ENCODE measurements at regions not wholly inside any gene's neighbourhood (a gene's known extent, or its start where the extent isn't known, plus 50 kb on each side); places are given as distances from the start of the nearest gene placed in this dataset.

DNA sequence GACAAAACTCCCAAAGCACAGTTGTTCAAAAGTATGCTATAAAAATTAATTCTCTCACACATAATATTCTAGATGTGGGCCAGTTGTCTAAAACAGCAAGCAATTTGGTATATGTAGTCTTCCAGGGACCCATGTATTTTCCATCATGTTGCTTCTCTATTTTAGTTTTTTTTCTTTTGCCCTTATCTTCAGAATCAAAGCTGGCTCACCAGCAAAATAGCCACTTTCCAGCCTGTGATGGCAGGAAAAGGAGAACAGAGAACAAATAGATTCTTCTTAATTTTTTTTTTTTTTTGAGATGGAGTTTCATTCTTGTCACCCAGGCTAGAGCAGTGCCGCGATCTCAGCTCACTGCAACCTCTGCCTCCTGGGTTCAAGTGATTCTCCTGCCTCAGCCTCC, 680.8 kb upstream of the TENM3 start:
- no peak for DNase-seq (ENCODE audit: low spot score)

- no peak for DNase-seq (ENCODE audit: low spot score)
Observed at GRCh38 chr4:181564625-181565024, 678.6 kb upstream of the TENM3 start.

- no peak for DNase-seq (ENCODE audit: low spot score)
Observed at GRCh38 chr4:181566490-181566889, 676.7 kb upstream of the TENM3 start.

DNA sequence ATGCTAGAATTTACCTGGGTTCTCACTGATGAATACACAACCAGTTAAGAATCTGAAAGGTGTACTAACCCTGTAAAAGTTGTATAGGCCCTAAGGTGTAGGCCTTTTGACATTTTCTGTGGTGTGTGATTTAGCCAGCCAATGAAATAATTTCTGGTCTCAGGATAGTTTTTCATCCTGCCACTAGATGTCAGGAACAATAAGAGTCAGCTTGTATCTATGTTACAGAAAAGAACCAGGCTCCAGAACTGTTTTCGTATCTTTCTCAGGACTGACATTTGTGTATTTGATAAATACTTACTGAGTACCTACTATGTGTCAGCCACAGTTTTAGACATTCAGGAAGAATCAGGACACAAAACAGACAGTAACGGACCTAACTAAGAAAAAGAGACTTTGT, 673.6 kb upstream of the TENM3 start:
- peak; percentile 18 for DNase-seq (ENCODE audit: low spot score)

GRCh38 chr4:181578911-181579310, 664.3 kb upstream of the TENM3 start:
- DNase-seq (ENCODE audit: low spot score): no peak

GRCh38 chr4:181579486-181579885, 663.7 kb upstream of the TENM3 start:
- no peak for DNase-seq (ENCODE audit: low spot score)

DNA sequence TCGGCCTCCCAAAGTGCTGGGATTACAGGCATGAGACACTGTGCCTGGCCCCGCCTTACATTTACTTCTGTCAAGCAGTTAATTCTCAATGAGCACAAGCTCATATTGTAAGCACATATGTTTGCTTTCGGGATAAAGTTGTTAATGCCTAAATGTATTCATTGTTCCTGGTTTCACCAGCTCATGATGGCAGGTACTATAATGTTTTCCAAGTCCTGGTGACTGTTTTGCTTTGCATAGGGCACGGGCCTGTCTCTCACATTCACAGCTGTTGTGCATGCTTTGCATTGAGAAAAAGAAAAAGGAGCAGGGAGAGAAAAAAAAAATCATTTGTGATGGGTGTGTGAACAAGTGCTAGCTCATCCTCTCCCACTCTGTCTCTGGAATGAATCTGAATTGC, 661.2 kb upstream of the TENM3 start:
- no peak for DNase-seq (ENCODE audit: low spot score)

DNA sequence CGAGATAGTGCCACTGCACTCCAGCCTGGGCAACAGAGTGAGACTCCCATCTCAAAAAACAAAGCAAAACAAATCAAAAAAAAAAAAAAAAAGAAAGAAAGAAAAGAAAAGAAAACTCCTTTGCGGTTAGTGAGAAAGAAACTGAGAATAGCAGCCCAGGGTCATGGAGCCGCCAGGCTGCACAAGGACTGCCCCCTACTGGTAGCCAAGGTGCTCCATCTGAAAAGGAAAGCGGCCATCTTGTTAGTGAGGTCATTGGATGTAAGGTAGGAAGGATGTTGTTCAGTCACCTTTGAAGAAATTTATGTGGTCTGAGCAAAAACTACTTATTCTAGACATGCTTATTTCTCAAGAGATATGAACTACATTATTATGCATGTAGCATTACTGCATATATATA, 660.6 kb upstream of the TENM3 start:
- DNase-seq (ENCODE audit: low spot score): no peak

- no peak for DNase-seq (ENCODE audit: low spot score)
Observed at GRCh38 chr4:181588733-181589302, 654.4 kb upstream of the TENM3 start.

DNA sequence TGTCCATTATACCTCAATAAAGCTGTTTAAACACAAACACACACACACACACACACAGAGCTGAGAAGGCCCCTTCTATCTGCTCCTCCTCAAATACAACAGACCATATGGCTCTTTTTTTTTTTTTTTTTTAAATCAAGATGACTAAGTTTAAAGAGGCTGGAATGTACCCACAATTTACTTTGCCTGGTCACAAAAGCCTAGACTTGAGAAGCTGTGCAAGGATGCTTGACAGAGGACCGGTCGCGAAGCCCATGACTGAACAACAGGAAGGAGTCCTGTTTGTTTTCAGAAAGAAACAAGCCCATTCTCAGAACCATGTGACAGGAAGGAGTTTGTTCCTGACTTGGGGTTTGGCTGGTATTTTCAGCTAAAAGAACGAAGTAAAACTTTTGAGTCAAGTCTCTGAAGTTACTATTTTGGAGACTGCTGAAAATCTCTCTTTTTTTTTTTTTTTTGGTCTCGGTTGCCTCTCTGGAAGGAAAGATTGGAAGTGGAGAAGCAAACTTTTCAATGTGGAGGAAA, 650.9 kb upstream of the TENM3 start:
- DNase-seq (ENCODE audit: low spot score): no peak

DNA sequence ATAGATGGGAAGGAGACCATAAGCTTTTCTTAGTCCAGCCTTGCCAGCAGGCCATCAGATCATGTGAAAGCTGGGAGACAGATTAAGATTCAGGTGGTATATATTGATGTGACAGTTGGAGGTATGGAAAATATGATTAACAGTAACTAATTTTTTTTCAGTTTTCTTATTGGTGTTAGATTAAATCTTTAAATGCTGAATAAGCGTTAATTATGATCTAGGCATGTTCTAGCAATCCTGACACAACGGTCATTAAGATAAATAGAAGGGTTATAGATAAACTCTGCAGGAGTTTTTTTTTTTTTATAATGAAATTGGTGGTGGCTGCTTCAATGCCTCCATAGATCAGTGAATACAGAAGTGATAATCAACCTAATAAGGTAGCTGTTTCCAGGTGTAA, 649.5 kb upstream of the TENM3 start:
- DNase-seq (ENCODE audit: low spot score): no peak

GRCh38 chr4:181594188-181594587, 649.0 kb upstream of the TENM3 start:
- DNase-seq (ENCODE audit: low spot score): no peak

GRCh38 chr4:181595716-181596115, 647.5 kb upstream of the TENM3 start:
- DNase-seq (ENCODE audit: low spot score): no peak

DNA sequence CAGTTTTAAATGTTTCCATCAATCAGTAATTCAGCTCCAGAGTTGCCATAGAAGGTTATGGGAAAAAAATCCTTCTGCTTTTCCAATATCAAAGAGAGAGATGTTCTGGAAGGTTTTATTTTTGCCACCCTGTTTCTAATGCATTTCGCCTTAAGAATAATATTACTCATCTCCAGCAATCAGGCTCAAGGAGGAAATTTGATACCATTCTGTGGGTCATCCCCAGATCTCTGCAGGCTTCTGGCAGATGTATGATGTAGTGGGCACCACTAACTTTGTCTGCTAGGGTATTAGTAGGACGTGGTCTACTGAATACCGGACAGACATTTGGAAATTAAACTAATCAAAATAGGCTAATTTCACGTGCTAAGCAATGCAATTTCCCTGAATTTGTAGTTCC, 645.4 kb upstream of the TENM3 start:
- no peak for DNase-seq (ENCODE audit: low spot score)

- no peak for DNase-seq (ENCODE audit: low spot score)
Observed at GRCh38 chr4:181599134-181599533, 644.1 kb upstream of the TENM3 start.

- DNase-seq (ENCODE audit: low spot score): no peak
Observed at GRCh38 chr4:181601103-181601502, 642.1 kb upstream of the TENM3 start.

GRCh38 chr4:181604546-181604945, 638.7 kb upstream of the TENM3 start:
- DNase-seq (ENCODE audit: low spot score): no peak

- DNase-seq (ENCODE audit: low spot score): no peak
Observed at GRCh38 chr4:181606300-181606699, 636.9 kb upstream of the TENM3 start.

DNA sequence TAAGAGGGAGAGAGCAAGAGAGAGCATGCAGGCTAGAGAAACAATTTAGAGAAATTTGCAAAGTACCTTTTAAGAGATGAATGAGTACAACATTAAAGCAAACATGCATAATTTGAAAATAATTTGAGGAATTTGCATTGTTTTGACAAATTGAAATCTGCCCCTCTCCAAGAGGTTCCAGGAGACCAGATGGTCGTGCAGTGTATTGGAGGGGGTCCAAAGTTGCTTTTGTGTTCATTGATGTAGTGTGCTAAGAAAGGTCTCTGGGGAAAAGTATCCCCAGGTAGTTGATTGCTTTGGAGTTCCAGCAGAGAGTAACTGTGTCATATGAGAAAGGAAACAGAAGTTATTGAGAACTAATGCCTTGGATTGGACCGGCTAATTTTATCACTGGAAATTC, 635.0 kb upstream of the TENM3 start:
- no peak for DNase-seq (ENCODE audit: low spot score)

- no peak for DNase-seq (ENCODE audit: low spot score)
Observed at GRCh38 chr4:181611033-181611711, 632.0 kb upstream of the TENM3 start.

DNA sequence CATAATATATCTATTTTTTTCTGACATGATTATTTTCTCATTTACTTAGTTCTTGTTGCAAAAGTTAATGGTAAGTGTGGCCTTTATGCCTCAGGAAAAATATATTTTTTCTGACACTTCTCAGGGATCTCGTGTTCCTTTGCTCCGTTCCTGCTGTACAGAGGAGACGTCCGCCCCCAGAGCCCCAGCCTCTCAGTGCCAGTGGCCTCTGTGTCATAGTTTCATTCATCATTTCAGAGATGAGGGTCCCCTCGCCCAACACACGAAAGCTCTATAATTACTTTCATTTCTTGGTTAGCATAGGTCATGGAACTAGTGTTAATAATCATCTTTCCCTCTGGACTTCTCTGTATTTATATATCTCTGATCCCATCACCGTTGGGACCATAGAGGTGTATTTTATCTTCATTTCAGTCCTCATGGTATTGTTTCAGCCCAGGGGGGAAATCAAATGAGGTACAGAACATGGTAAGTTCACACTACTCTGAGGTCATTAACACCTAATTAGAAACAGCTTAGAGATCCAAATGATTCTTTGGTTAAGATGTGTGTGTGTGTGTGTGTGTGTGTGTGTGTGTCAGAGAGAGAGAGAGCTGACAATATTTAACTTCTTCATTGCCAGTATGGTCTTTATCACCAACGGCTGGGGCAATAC, 631.1 kb upstream of the TENM3 start:
- no peak for DNase-seq (ENCODE audit: low spot score)

- DNase-seq (ENCODE audit: low spot score): no peak
Observed at GRCh38 chr4:181613200-181613599, 630.0 kb upstream of the TENM3 start.

- DNase-seq (ENCODE audit: low spot score): no peak
Observed at GRCh38 chr4:181618038-181618618, 625.1 kb upstream of the TENM3 start.
